ENCODE measurements at regions not wholly inside any gene's neighbourhood (a gene's known extent, or its start where the extent isn't known, plus 50 kb on each side); places are given as distances from the start of the nearest gene placed in this dataset.
"Not testable (repeated sequence)": the region's sequence is repeated elsewhere in the genome, so short reads cannot be mapped to it uniquely, and the experiment has no call there.

- H3K36me3 Mint-ChIP-seq (ENCODE audit: low read depth) = no peaks in the 10 kb centered on the region
- H3K4me1 Mint-ChIP-seq (ENCODE audit: low read depth) = no peaks in the 10 kb centered on the region
- no peaks in the 10 kb centered on the region for H3K9me3 Mint-ChIP-seq
- no peak overlapping the region for H3K4me3 Mint-ChIP-seq (ENCODE audit: low read depth)
- intact Hi-C loops (cut with micrococcal nuclease) = no loop called here
- DNase-seq (ENCODE audit: low spot score) = no peak
- H3K27me3 Mint-ChIP-seq (ENCODE audit: low read depth) = no peaks in the 10 kb centered on the region
- no peak overlapping the region for H3K27ac Mint-ChIP-seq
Measured at GRCh38 chrX:77275392-77275791, 171.8 kb upstream of the FGF16 start.

GRCh38 chrX:77276742-77277141 is 170.4 kb upstream of the FGF16 start:
- Mint-ChIP-seq H3K36me3 (ENCODE audit: low read depth) (no peaks in the 10 kb centered on the region), H3K27ac (no peak overlapping the region), H3K27me3 (ENCODE audit: low read depth) (no peaks in the 10 kb centered on the region), H3K9me3 (peaks cover 11% of the 10 kb centered on the region), H3K4me1 (ENCODE audit: low read depth) (no peaks in the 10 kb centered on the region), H3K4me3 (ENCODE audit: low read depth) (no peak overlapping the region)
- intact Hi-C loops (cut with micrococcal nuclease) = no loop called here
- no peak for DNase-seq (ENCODE audit: low spot score)

GRCh38 chrX:77277911-77278310 is 169.3 kb upstream of the FGF16 start:
- DNase-seq (ENCODE audit: low spot score) = no peak
- intact Hi-C loops (cut with micrococcal nuclease) = no loop called here
- Mint-ChIP-seq H3K4me3 (ENCODE audit: low read depth) (no peak overlapping the region), H3K27ac (no peak overlapping the region), H3K27me3 (ENCODE audit: low read depth) (no peaks in the 10 kb centered on the region), H3K9me3 (peaks cover 11% of the 10 kb centered on the region), H3K4me1 (ENCODE audit: low read depth) (no peaks in the 10 kb centered on the region), H3K36me3 (ENCODE audit: low read depth) (no peaks in the 10 kb centered on the region)

GRCh38 chrX:77279373-77279772 is 167.8 kb upstream of the FGF16 start:
- H3K4me1 Mint-ChIP-seq (ENCODE audit: low read depth); DNase-seq (ENCODE audit: low spot score); H3K4me3 Mint-ChIP-seq (ENCODE audit: low read depth); H3K36me3 Mint-ChIP-seq (ENCODE audit: low read depth); intact Hi-C loops (cut with micrococcal nuclease); H3K27me3 Mint-ChIP-seq (ENCODE audit: low read depth); H3K27ac Mint-ChIP-seq: not testable (repeated sequence)
- H3K9me3 Mint-ChIP-seq = peaks cover 15% of the 10 kb centered on the region

GRCh38 chrX:77293331-77293995 is 153.7 kb upstream of the FGF16 start:
- Mint-ChIP-seq H3K27me3 (ENCODE audit: low read depth) (no peaks in the 10 kb centered on the region), H3K9me3 (peaks cover 9% of the 10 kb centered on the region), H3K4me3 (ENCODE audit: low read depth) (no peak overlapping the region), H3K4me1 (ENCODE audit: low read depth) (no peaks in the 10 kb centered on the region), H3K27ac (no peak overlapping the region), H3K36me3 (ENCODE audit: low read depth) (no peaks in the 10 kb centered on the region)
- DNase-seq (ENCODE audit: low spot score) = no peak
- intact Hi-C loops (cut with micrococcal nuclease) = no loop called here

GRCh38 chrX:77298296-77298695 is 148.9 kb upstream of the FGF16 start:
- H3K27me3 Mint-ChIP-seq (ENCODE audit: low read depth) = no peaks in the 10 kb centered on the region
- no peak overlapping the region for H3K4me3 Mint-ChIP-seq (ENCODE audit: low read depth)
- no peak for DNase-seq (ENCODE audit: low spot score)
- intact Hi-C loops (cut with micrococcal nuclease) = no loop called here
- no peak overlapping the region for H3K27ac Mint-ChIP-seq
- H3K36me3 Mint-ChIP-seq (ENCODE audit: low read depth) = no peaks in the 10 kb centered on the region
- no peaks in the 10 kb centered on the region for H3K4me1 Mint-ChIP-seq (ENCODE audit: low read depth)
- H3K9me3 Mint-ChIP-seq = peaks cover 5% of the 10 kb centered on the region

GRCh38 chrX:77298790-77299189 is 148.4 kb upstream of the FGF16 start:
- Mint-ChIP-seq H3K4me3 (ENCODE audit: low read depth) (no peak overlapping the region), H3K27me3 (ENCODE audit: low read depth) (no peaks in the 10 kb centered on the region), H3K4me1 (ENCODE audit: low read depth) (no peaks in the 10 kb centered on the region), H3K9me3 (peaks cover 4% of the 10 kb centered on the region), H3K27ac (no peak overlapping the region), H3K36me3 (ENCODE audit: low read depth) (no peaks in the 10 kb centered on the region)
- intact Hi-C loops (cut with micrococcal nuclease) = no loop called here
- DNase-seq (ENCODE audit: low spot score) = no peak

- peaks cover 4% of the 10 kb centered on the region for H3K9me3 Mint-ChIP-seq
- H3K36me3 Mint-ChIP-seq (ENCODE audit: low read depth) = no peaks in the 10 kb centered on the region
- no peak overlapping the region for H3K27ac Mint-ChIP-seq
- intact Hi-C loops (cut with micrococcal nuclease) = no loop called here
- no peaks in the 10 kb centered on the region for H3K4me1 Mint-ChIP-seq (ENCODE audit: low read depth)
- no peak for DNase-seq (ENCODE audit: low spot score)
- H3K27me3 Mint-ChIP-seq (ENCODE audit: low read depth) = no peaks in the 10 kb centered on the region
- H3K4me3 Mint-ChIP-seq (ENCODE audit: low read depth) = no peak overlapping the region
Measured at GRCh38 chrX:77299549-77299948, 147.6 kb upstream of the FGF16 start.

GRCh38 chrX:77342004-77342403 is 105.2 kb upstream of the FGF16 start:
- Mint-ChIP-seq H3K27ac (no peak overlapping the region), H3K36me3 (ENCODE audit: low read depth) (no peaks in the 10 kb centered on the region), H3K9me3 (no peaks in the 10 kb centered on the region), H3K4me3 (ENCODE audit: low read depth) (no peak overlapping the region), H3K27me3 (ENCODE audit: low read depth) (no peaks in the 10 kb centered on the region), H3K4me1 (ENCODE audit: low read depth) (no peaks in the 10 kb centered on the region)
- no peak for DNase-seq (ENCODE audit: low spot score)
- intact Hi-C loops (cut with micrococcal nuclease) = no loop called here

GRCh38 chrX:77346859-77347258 is 100.3 kb upstream of the FGF16 start:
- Mint-ChIP-seq H3K36me3 (ENCODE audit: low read depth) (no peaks in the 10 kb centered on the region), H3K9me3 (peaks cover 11% of the 10 kb centered on the region), H3K4me3 (ENCODE audit: low read depth) (no peak overlapping the region), H3K27me3 (ENCODE audit: low read depth) (no peaks in the 10 kb centered on the region), H3K4me1 (ENCODE audit: low read depth) (no peaks in the 10 kb centered on the region), H3K27ac (no peak overlapping the region)
- no peak for DNase-seq (ENCODE audit: low spot score)
- intact Hi-C loops (cut with micrococcal nuclease) = no loop called here

- DNase-seq (ENCODE audit: low spot score) = no peak
- intact Hi-C loops (cut with micrococcal nuclease) = no loop called here
- Mint-ChIP-seq H3K36me3 (ENCODE audit: low read depth) (no peaks in the 10 kb centered on the region), H3K27ac (no peak overlapping the region), H3K4me1 (ENCODE audit: low read depth) (no peaks in the 10 kb centered on the region), H3K9me3 (peaks cover 11% of the 10 kb centered on the region), H3K4me3 (ENCODE audit: low read depth) (no peak overlapping the region), H3K27me3 (ENCODE audit: low read depth) (no peaks in the 10 kb centered on the region)
Measured at GRCh38 chrX:77347572-77347971, 99.6 kb upstream of the FGF16 start.

GRCh38 chrX:77389891-77390290 is 57.3 kb upstream of the FGF16 start:
- no peaks in the 10 kb centered on the region for H3K27me3 Mint-ChIP-seq (ENCODE audit: low read depth)
- no peaks in the 10 kb centered on the region for H3K9me3 Mint-ChIP-seq
- H3K36me3 Mint-ChIP-seq (ENCODE audit: low read depth) = no peaks in the 10 kb centered on the region
- H3K4me1 Mint-ChIP-seq (ENCODE audit: low read depth) = no peaks in the 10 kb centered on the region
- intact Hi-C loops (cut with micrococcal nuclease) = no loop called here
- no peak for DNase-seq (ENCODE audit: low spot score)
- no peak overlapping the region for H3K27ac Mint-ChIP-seq
- H3K4me3 Mint-ChIP-seq (ENCODE audit: low read depth) = no peak overlapping the region

GRCh38 chrX:77390365-77390764 is 56.8 kb upstream of the FGF16 start:
- intact Hi-C loops (cut with micrococcal nuclease); H3K4me3 Mint-ChIP-seq (ENCODE audit: low read depth); H3K9me3 Mint-ChIP-seq; H3K27me3 Mint-ChIP-seq (ENCODE audit: low read depth); DNase-seq (ENCODE audit: low spot score); H3K4me1 Mint-ChIP-seq (ENCODE audit: low read depth); H3K36me3 Mint-ChIP-seq (ENCODE audit: low read depth); H3K27ac Mint-ChIP-seq: not testable (repeated sequence)

GRCh38 chrX:77396781-77397180 is 50.4 kb upstream of the FGF16 start:
- no peak overlapping the region for H3K4me3 Mint-ChIP-seq (ENCODE audit: low read depth)
- H3K4me1 Mint-ChIP-seq (ENCODE audit: low read depth) = no peaks in the 10 kb centered on the region
- H3K27ac Mint-ChIP-seq = no peak overlapping the region
- no peaks in the 10 kb centered on the region for H3K27me3 Mint-ChIP-seq (ENCODE audit: low read depth)
- no peaks in the 10 kb centered on the region for H3K9me3 Mint-ChIP-seq
- H3K36me3 Mint-ChIP-seq (ENCODE audit: low read depth) = no peaks in the 10 kb centered on the region
- no peak for DNase-seq (ENCODE audit: low spot score)
- intact Hi-C loops (cut with micrococcal nuclease) = no loop called here
